ENCODE measurements at regions not wholly inside any gene's neighbourhood (a gene's known extent, or its start where the extent isn't known, plus 50 kb on each side); places are given as distances from the start of the nearest gene placed in this dataset.

DNA sequence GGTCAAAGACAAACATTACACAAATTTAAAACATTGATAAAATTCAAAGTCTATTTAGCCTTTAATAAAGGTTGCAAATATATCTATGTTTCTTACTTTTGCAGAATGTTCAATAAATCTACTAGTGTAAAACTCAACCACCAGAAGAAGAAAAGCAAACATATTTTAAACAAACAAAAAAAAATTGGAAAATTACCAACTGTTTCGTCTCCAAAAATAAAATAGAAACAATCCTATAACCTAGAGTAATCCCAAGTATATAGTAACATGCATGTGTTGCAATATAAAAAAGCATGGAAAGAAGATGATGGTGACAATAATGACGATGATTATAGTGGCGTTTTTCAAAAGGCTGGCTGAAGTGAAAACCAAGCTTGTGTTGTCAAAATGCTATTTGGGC, 86.0 kb upstream of the PAPPA start:
- TF ChIP-seq, protein P1, sequence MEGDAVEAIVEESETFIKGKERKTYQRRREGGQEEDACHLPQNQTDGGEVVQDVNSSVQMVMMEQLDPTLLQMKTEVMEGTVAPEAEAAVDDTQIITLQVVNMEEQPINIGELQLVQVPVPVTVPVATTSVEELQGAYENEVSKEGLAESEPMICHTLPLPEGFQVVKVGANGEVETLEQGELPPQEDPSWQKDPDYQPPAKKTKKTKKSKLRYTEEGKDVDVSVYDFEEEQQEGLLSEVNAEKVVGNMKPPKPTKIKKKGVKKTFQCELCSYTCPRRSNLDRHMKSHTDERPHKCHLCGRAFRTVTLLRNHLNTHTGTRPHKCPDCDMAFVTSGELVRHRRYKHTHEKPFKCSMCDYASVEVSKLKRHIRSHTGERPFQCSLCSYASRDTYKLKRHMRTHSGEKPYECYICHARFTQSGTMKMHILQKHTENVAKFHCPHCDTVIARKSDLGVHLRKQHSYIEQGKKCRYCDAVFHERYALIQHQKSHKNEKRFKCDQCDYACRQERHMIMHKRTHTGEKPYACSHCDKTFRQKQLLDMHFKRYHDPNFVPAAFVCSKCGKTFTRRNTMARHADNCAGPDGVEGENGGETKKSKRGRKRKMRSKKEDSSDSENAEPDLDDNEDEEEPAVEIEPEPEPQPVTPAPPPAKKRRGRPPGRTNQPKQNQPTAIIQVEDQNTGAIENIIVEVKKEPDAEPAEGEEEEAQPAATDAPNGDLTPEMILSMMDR (conservative IDR thresholded peaks at IDR 0.05; ENCODE audit: low read depth, low read length): no peak
- no peak overlapping the region for H3K4me3 ChIP-seq (ENCODE audit: low read depth, low read length)
- DNase-seq (ENCODE audit: low read depth): no peak

DNA sequence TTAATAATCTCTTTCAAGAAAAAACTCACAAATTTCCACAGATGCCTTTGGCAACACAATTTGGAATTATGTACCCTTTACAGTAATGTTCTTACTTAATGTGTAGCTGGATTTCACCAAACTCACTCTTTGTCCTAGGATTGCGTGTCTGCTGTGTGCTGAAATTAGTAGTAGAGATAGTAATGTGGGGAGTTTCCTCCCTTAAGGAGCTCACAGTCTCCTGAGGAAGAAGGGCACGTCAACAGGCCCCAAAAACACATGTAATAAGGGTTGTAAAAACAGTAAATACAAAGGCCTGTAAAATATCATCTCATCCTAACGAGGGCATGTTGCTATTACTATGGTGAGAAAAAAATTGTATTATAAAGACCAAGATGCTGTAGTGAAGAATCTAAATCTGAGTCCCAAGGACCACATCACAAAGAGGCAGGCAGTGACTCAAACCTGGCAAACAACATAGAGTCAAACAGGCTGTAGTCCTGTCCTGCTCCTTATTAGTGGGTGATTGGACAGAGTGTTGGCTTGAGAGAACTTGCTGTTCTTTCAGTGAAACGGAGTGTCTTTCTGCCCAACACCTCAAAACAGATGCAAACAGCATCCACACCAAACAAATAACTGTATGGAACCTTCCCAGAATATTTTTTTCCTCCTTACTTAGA, 83.2 kb upstream of the PAPPA start:
- TF ChIP-seq, protein P1 (conservative IDR thresholded peaks at IDR 0.05; ENCODE audit: low read depth, low read length): no peak
- H3K4me3 ChIP-seq (ENCODE audit: low read depth, low read length): no peak overlapping the region
- no peak for DNase-seq (ENCODE audit: low read depth)

- H3K4me3 ChIP-seq (ENCODE audit: low read depth, low read length): no peak overlapping the region
- DNase-seq (ENCODE audit: low read depth): no peak
- TF ChIP-seq, protein P1 (conservative IDR thresholded peaks at IDR 0.05; ENCODE audit: low read depth, low read length): no peak
Measured at GRCh38 chr9:116072046-116072445, 81.5 kb upstream of the PAPPA start.

DNA sequence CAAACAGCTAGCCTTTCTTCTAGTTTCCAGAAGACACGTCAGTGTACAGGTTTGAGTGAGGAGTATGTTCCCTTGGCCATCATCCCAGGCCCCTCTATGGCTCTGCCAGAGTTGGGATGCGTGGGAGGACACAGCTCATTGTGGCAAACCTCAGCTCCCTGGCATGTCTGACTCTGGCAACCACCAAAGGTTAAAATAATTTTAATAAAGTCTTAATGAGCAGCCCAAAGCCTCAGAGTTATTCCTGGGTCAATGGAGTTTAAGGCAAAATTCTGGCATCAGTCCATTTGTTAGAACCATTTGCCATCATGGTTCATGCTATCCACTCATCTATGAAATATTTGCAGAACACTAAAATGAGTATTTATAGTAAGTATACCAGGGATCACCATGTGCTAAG, 79.8 kb upstream of the PAPPA start:
- H3K4me3 ChIP-seq (ENCODE audit: low read depth, low read length): no peak overlapping the region
- DNase-seq (ENCODE audit: low read depth): peak; percentile 29
- TF ChIP-seq, protein P1 (conservative IDR thresholded peaks at IDR 0.05; ENCODE audit: low read depth, low read length): no peak

- TF ChIP-seq, protein P1 (conservative IDR thresholded peaks at IDR 0.05; ENCODE audit: low read depth, low read length): no peak
- no peak overlapping the region for H3K4me3 ChIP-seq (ENCODE audit: low read depth, low read length)
- DNase-seq (ENCODE audit: low read depth): no peak
Measured at GRCh38 chr9:116074658-116075057, 78.9 kb upstream of the PAPPA start.

DNA sequence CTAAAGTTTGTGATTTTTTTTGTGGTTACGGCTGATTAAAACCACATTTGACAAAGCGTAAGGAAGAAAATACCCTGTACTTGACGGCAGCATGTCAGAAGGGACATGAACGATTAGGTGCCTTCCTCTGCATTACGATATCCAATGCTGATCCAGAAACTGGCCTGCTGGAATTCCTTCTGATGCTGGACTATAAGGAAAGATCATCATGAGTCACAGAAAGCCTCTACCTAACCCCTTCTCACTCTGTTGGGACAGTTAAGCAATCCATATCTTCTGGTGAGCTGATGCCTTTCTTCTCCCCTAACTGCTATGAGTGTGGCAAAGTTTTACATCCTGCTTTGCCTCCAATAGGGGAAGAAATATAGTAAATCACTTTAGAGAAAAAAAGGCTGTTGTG, 78.4 kb upstream of the PAPPA start:
- H3K4me3 ChIP-seq (ENCODE audit: low read depth, low read length): no peak overlapping the region
- DNase-seq (ENCODE audit: low read depth): peak; percentile 67
- TF ChIP-seq, protein P1 (conservative IDR thresholded peaks at IDR 0.05; ENCODE audit: low read depth, low read length): no peak

DNA sequence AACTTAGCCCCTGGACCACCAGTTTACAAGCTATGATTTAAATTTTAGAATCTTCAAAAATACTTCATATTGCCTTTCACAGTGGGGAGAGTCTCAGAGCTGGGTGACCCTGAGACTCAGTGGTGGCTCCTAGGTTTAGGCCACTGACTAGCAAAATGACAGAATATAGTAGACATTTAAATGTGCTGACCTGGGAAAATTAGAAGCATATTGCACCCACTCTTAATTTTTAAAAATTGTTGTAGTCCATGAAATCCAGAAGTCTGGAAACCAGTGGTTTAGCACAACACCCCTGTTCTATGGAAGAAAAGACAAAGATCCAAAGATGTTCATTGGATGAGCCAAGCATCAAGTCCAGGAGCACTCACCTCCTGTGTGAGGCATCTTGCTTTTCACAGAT, 75.0 kb upstream of the PAPPA start:
- TF ChIP-seq, protein P1 (conservative IDR thresholded peaks at IDR 0.05; ENCODE audit: low read depth, low read length): no peak

More for the DNA sequence above, 75.0 kb upstream of the PAPPA start:
- H3K4me3 ChIP-seq (ENCODE audit: low read depth, low read length): no peak overlapping the region
- DNase-seq (ENCODE audit: low read depth): no peak

All from choroid plexus epithelial cell (primary cell).